Lower leg skin (tissue), 3 donors: ENCODE measurements at regions not wholly inside any gene's neighbourhood (a gene's known extent, or its start where the extent isn't known, plus 50 kb on each side); places are given as distances from the start of the nearest gene placed in this dataset.

Source experiments
- CTCF ChIP-seq, 3 donors: fragments of 450-650 bp; IDR thresholded peaks; one replicate each; pipeline ENCODE4 v1.5.1; 2016; ENCODE audit warnings: antibody characterized with exemption in 3 of 3, mild to moderate bottlenecking in 3 of 3, moderate library complexity in 2 of 3
- POLR2A ChIP-seq, 2 donors: fragments of 450-650 bp; IDR thresholded peaks; one replicate each; pipeline ENCODE4 v1.6.1; 2016 to 2017; ENCODE audit warnings: antibody characterized with exemption in 2 of 2, mild to moderate bottlenecking in 1 of 2, moderate library complexity in 1 of 2

- TF ChIP-seq CTCF (IDR thresholded peaks at IDR 0.05) (no peak), POLR2A (IDR thresholded peaks at IDR 0.05) (no peak)
Measured at GRCh38 chr10:107631876-107632275, 467.4 kb upstream of the SORCS1 start.
